IMR-90 (cell line): ENCODE measurements at regions not wholly inside any gene's neighbourhood (a gene's known extent, or its start where the extent isn't known, plus 50 kb on each side); places are given as distances from the start of the nearest gene placed in this dataset.

ENCODE experiments used
- ATAC-seq: fragments of 200-7000 bp; cut with Tn5 transposase; 2 replicates; pipeline ENCODE4 v1.9.1; 2020; ENCODE audit warnings: low read depth, mild to moderate bottlenecking, moderate library complexity
- BruUV-seq: library from RNA; stranded (reverse); fragments of 400-500 nt; replicated peaks from 2 replicates; lab custom pipeline; 2021; lab: Mats Ljungman, UMichigan
- CTCF ChIA-PET: fragments of 300-600 bp; formaldehyde crosslinking; extraction: SDS; loops from one replicate; lab custom pipeline; 2021; ENCODE audit warnings: antibody characterized with exemption; lab: Yijun Ruan, JAX
- POLR2A ChIA-PET: fragments of 300-600 bp; sonication (Branson Sonifier 250); formaldehyde crosslinking; loops from one replicate; lab custom pipeline; 2022; ENCODE audit warnings: antibody characterized with exemption; ENCODE audit not compliant: unreplicated experiment; lab: Charles Lee
- DNase-seq: peaks from one replicate; pipeline ENCODE4 v3.0.0; 2013
- H2AFZ ChIP-seq: replicated peaks from 2 replicates; pipeline ENCODE3; 2013; ENCODE audit warnings: low read length, mild to moderate bottlenecking; ENCODE audit not compliant: poor library complexity
- H2AK5ac ChIP-seq: 2 replicates; pipeline ENCODE4 v1.6.1; 2013; ENCODE audit warnings: low read depth, low read length, inconsistent platforms
- H2AK9ac ChIP-seq: replicated peaks from 2 replicates; pipeline ENCODE3; 2013; ENCODE audit warnings: mild to moderate bottlenecking, low read depth, low read length, moderate library complexity; ENCODE audit not compliant: poor library complexity
- H2BK120ac ChIP-seq: 2 replicates; pipeline ENCODE4 v1.6.1; 2013; ENCODE audit warnings: low read depth, low read length, inconsistent platforms
- H2BK15ac ChIP-seq: 3 replicates; pipeline ENCODE4 v1.6.1; 2013; ENCODE audit warnings: low read depth, low read length, inconsistent platforms
- H2BK20ac ChIP-seq: 2 replicates; pipeline ENCODE4 v1.6.1; 2013; ENCODE audit warnings: low read depth, mild to moderate bottlenecking, inconsistent platforms, low read length, moderate library complexity
- H2BK5ac ChIP-seq: 2 replicates; pipeline ENCODE4 v1.6.1; 2013; ENCODE audit warnings: mild to moderate bottlenecking, low read depth, low read length, inconsistent platforms; ENCODE audit not compliant: poor library complexity, severe bottlenecking
- H3K14ac ChIP-seq: replicated peaks from 2 replicates; pipeline ENCODE4 v1.6.1; 2013; ENCODE audit warnings: low read depth, low read length, inconsistent platforms
- H3K18ac ChIP-seq: 2 replicates; pipeline ENCODE4 v1.6.1; 2013; ENCODE audit warnings: low read depth, low read length, control low read depth
- H3K23ac ChIP-seq: 2 replicates; pipeline ENCODE4 v1.6.1; 2013; ENCODE audit warnings: low read depth, low read length, inconsistent platforms
- H3K27ac ChIP-seq: 2 replicates; pipeline ENCODE4 v1.5.1; 2013; ENCODE audit warnings: mild to moderate bottlenecking, control low read depth, low read length; ENCODE audit not compliant: insufficient read depth
- H3K27me3 ChIP-seq: 2 replicates; pipeline ENCODE4 v1.6.1; 2013; ENCODE audit warnings: low read length; ENCODE audit not compliant: control insufficient read depth, insufficient read depth
- H3K36me3 ChIP-seq: 2 replicates; pipeline ENCODE4 v1.6.1; 2013; ENCODE audit warnings: low read length, mixed read lengths; ENCODE audit not compliant: control insufficient read depth, insufficient read depth
- H3K4ac ChIP-seq: 2 replicates; pipeline ENCODE4 v1.6.1; 2013; ENCODE audit warnings: low read depth, low read length, inconsistent platforms
- H3K4me1 ChIP-seq: 2 replicates; pipeline ENCODE4 v1.6.1; 2013; ENCODE audit warnings: low read length, mixed read lengths; ENCODE audit not compliant: control insufficient read depth, insufficient read depth
- H3K4me2 ChIP-seq: 2 replicates; pipeline ENCODE4 v1.6.1; 2013; ENCODE audit warnings: low read depth, mild to moderate bottlenecking, control low read depth, low read length, moderate library complexity
- H3K4me3 ChIP-seq: 2 replicates; pipeline ENCODE4 v1.5.1; 2013; ENCODE audit warnings: low read depth, mild to moderate bottlenecking, control low read depth, low read length, moderate library complexity; ENCODE audit not compliant: insufficient read depth
- H3K56ac ChIP-seq: 2 replicates; pipeline ENCODE4 v1.6.1; 2013; ENCODE audit warnings: low read length, inconsistent platforms; ENCODE audit not compliant: insufficient read depth; ENCODE audit errors: extremely low read depth
- H3K79me1 ChIP-seq, 2 experiments: 2 replicates each; pipeline ENCODE4 v1.6.1; 2013; ENCODE audit warnings: low read length in 2 of 2, inconsistent platforms in 1 of 2, low read depth in 1 of 2
- H3K9ac ChIP-seq: 2 replicates; pipeline ENCODE4 v1.6.1; 2013; ENCODE audit warnings: low read depth, low read length, control low read depth
- H3K9me1 ChIP-seq: 2 replicates; pipeline ENCODE4 v1.6.1; 2013; ENCODE audit warnings: low read length, inconsistent platforms; ENCODE audit not compliant: insufficient read depth
- H3K9me3 ChIP-seq: 2 replicates; pipeline ENCODE4 v1.6.1; 2013; ENCODE audit warnings: low read length; ENCODE audit not compliant: control insufficient read depth, insufficient read depth
- H4K20me1 ChIP-seq: 2 replicates; pipeline ENCODE4 v1.6.1; 2013; ENCODE audit warnings: low read length, inconsistent platforms; ENCODE audit not compliant: insufficient read depth
- H4K5ac ChIP-seq: 2 replicates; pipeline ENCODE4 v1.6.1; 2013; ENCODE audit warnings: mild to moderate bottlenecking, low read depth, low read length, control low read depth
- H4K8ac ChIP-seq, 2 experiments: 2 replicates each; pipeline ENCODE4 v1.6.1; 2013; ENCODE audit warnings: low read depth in 2 of 2, low read length in 2 of 2, control low read depth in 1 of 2, inconsistent platforms in 1 of 2
- H4K91ac ChIP-seq: 2 replicates; pipeline ENCODE4 v1.6.1; 2013; ENCODE audit warnings: low read depth, low read length, inconsistent platforms; ENCODE audit not compliant: insufficient read depth
- BHLHE40 ChIP-seq: fragments of 150-350 bp; IDR thresholded peaks from 2 replicates; pipeline ENCODE4 v1.6.1; 2016; ENCODE audit warnings: mild to moderate bottlenecking, low read depth, low read length
- CEBPB ChIP-seq: IDR thresholded peaks from 2 replicates; pipeline ENCODE4 v1.6.1; 2012; ENCODE audit warnings: low read depth, low read length, improper control_type of control experiment
- FOS ChIP-seq: fragments of 150-350 bp; IDR thresholded peaks from 2 replicates; pipeline ENCODE4 v1.6.1; 2016; ENCODE audit warnings: low read depth, low read length
- MAFK ChIP-seq: IDR thresholded peaks from 2 replicates; pipeline ENCODE4 v1.6.1; 2012; ENCODE audit warnings: low read depth, low read length, improper control_type of control experiment
- NFE2L2 ChIP-seq: fragments of 150-350 bp; IDR thresholded peaks from 2 replicates; pipeline ENCODE4 v1.6.1; 2016; ENCODE audit warnings: low read depth, mild to moderate bottlenecking, low read length
- RAD21 ChIP-seq: IDR thresholded peaks from 2 replicates; pipeline ENCODE4 v1.6.1; 2012; ENCODE audit warnings: low read length, improper control_type of control experiment
- RCOR1 ChIP-seq: IDR thresholded peaks from 2 replicates; pipeline ENCODE4 v1.6.1; 2012; ENCODE audit warnings: mild to moderate bottlenecking, low read length, improper control_type of control experiment; ENCODE audit not compliant: insufficient replicate concordance
- RFX5 ChIP-seq: IDR thresholded peaks from 2 replicates; pipeline ENCODE4 v1.8.0; 2012; ENCODE audit warnings: low read depth, mild to moderate bottlenecking, low read length, moderate library complexity
- SMC3 ChIP-seq: fragments of 150-350 bp; IDR thresholded peaks from 2 replicates; pipeline ENCODE4 v1.6.1; 2016; ENCODE audit warnings: low read depth, mild to moderate bottlenecking, antibody characterized with exemption, low read length, moderate library complexity
- USF2 ChIP-seq: fragments of 150-350 bp; IDR thresholded peaks from 2 replicates; pipeline ENCODE4 v1.6.1; 2017; ENCODE audit warnings: mild to moderate bottlenecking, antibody characterized with exemption, low read length, low read depth
- WGBS, 2 experiments: methylation state at CpG; one replicate each; pipeline versions ENCODE4 v1.1.5 to v1.1.7; 2013; ENCODE audit warnings: missing lambda C conversion rate in 2 of 2; ENCODE audit not compliant: insufficient read length in 1 of 2; ENCODE audit errors: extremely low coverage in 2 of 2; 5-methylcytosine and 5-hydroxymethylcytosine counted together
- dilution Hi-C: fragments of 300-500 bp; cut with HindIII; formaldehyde crosslinking; loops from one replicate; pipeline ENCODE4 v1.14.3; 2018; ENCODE audit warnings: low sequenced_read_pairs; ENCODE audit not compliant: unreplicated experiment
- in situ Hi-C: fragments of 300-500 bp; cut with MboI; formaldehyde crosslinking; loops from 3 replicates; pipeline ENCODE4 v1.14.3; 2019; ENCODE audit warnings: low sequenced_read_pairs, inconsistent platforms, mixed read lengths
- intact Hi-C: fragments of 100-400 bp; cut with micrococcal nuclease; formaldehyde crosslinking; loops from 2 replicates; pipeline ENCODE4 v1.10.0; 2022

GRCh38 chr12:73424484-73424883 is 1113.2 kb upstream of the ATXN7L3B start:
- no TSS peak for BruUV-seq
- Histone ChIP-seq H2AFZ (no peak overlapping the region), H2BK20ac (no peak overlapping the region), H4K5ac (no peak overlapping the region), H2BK120ac (no peak overlapping the region), H3K79me1 (no peaks in the 10 kb centered on the region), H3K27ac (no peak overlapping the region), H3K36me3 (no peaks in the 10 kb centered on the region), H3K4me3 (no peak overlapping the region), H4K91ac (no peak overlapping the region), H3K4me2 (no peak overlapping the region), H3K23ac (no peak overlapping the region), H3K18ac (no peak overlapping the region), H4K8ac (no peak overlapping the region), H2AK9ac (no peak overlapping the region), H3K9me3 (peaks cover 4% of the 10 kb centered on the region), H2BK15ac (no peak overlapping the region), H3K9me1 (no peaks in the 10 kb centered on the region), H3K14ac (no peak overlapping the region), H3K27me3 (no peaks in the 10 kb centered on the region), H3K56ac (no peak overlapping the region), H2BK5ac (no peak overlapping the region), H3K9ac (no peak overlapping the region), H3K4me1 (no peaks in the 10 kb centered on the region), H2AK5ac (no peak overlapping the region), H3K4ac (no peak overlapping the region), H4K20me1 (no peaks in the 10 kb centered on the region)
- ATAC-seq (no peak), DNase-seq (no peak)
- CTCF ChIA-PET = no interaction called here
- TF ChIP-seq USF2 (no peak), BHLHE40 (no peak), RFX5 (no peak), CEBPB (no peak), FOS (no peak), RCOR1 (no peak), SMC3 (no peak), NFE2L2 (no peak), RAD21 (no peak), MAFK (no peak)
- dilution Hi-C loops = no loop called here
- intact Hi-C loops = no loop called here
- in situ Hi-C loops = no loop called here
- POLR2A ChIA-PET = no interaction called here
- no CpG with 5 or more reads among the region's 2 CpGs for WGBS, 2 experiments
